Astrocyte of the spinal cord (primary cell): ENCODE measurements at regions not wholly inside any gene's neighbourhood (a gene's known extent, or its start where the extent isn't known, plus 50 kb on each side); places are given as distances from the start of the nearest gene placed in this dataset.

ENCODE experiments used
- DNase-seq: peaks from one replicate; pipeline ENCODE4 v3.0.0; 2011; ENCODE audit warnings: low read depth, low spot score
- H3K4me3 ChIP-seq: 2 replicates; pipeline ENCODE4 v1.5.1; 2011; ENCODE audit warnings: low read depth, mild to moderate bottlenecking, low read length, moderate library complexity
- CTCF ChIP-seq: IDR thresholded peaks from 2 replicates; pipeline ENCODE4 v1.5.1; 2012; ENCODE audit warnings: low read depth, mild to moderate bottlenecking, low read length, inconsistent platforms
- in situ Hi-C: cut with HindIII; loops from 2 replicates; pipeline ENCODE4 v1.10.0; 2017; ENCODE audit warnings: low sequenced_read_pairs

DNA sequence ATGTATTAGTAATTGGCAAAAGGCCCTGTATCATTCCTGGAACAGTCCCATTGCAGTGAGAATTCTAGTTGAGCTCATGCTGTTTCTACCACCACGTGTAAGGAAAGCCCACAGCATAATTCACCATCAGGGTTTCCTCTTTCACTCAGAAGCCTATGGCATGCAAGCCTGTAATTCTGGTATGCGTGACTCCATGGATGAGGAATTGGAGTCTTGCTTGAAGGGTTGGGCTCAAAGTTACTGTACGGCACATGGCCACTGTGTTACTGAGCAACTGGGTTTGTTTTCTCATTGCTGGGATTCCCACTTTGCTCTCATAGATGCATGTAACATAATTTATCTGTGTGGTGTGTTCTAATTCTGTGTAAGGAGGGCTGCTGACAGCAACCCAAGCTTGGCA, 132.3 kb upstream of the NR3C2 start:
- H3K4me3 ChIP-seq, result no peak overlapping the region
- no peak for TF ChIP-seq CTCF
- DNase-seq, result peak; percentile 70
- in situ Hi-C loops, result no loop called here

DNA sequence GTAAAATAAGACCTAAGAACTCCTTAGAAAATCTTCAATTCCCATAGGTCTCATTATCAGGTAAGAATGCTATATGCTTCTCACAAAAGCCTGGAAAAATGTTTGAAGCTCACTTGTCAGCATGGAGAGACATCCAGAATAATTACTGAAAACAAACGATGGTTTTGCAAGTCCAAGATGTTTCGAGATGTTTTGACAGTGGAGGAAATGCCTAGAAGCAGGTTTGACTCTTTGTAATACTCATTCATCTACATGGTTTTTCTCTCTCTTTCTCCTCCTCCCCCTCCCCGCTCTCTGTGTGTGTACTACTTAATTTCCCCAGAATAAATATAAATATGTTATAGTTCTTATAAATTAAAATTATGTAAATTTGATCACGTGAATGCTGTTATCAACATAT, 131.9 kb upstream of the NR3C2 start:
- H3K4me3 ChIP-seq, result no peak overlapping the region
- no peak for TF ChIP-seq CTCF
- DNase-seq, result no peak
- in situ Hi-C loops, result no loop called here

GRCh38 chr4:148573296-148573695, 131.1 kb upstream of the NR3C2 start:
- no peak overlapping the region for H3K4me3 ChIP-seq
- no peak for TF ChIP-seq CTCF
- no peak for DNase-seq
- in situ Hi-C loops, result no loop called here

DNA sequence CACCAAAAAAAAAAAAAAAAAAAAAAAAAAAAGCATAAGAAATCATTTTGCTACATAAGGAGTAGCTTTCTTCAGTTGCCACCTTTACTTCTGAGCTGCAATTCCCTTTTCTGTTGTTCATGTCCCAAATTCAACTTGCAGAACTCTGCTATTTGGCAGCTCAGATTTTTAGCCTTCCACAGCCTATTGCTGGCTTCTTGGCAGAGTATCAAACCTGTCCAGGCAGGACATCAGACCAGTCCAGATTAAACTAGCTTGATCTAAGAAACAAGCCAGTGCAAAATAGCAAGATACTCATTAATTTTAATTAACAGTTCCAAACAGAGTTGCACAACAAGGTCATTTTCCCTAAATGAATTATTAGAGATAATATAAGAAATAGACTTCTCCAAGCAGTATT, 123.6 kb upstream of the NR3C2 start:
- no peak for TF ChIP-seq CTCF

DNA sequence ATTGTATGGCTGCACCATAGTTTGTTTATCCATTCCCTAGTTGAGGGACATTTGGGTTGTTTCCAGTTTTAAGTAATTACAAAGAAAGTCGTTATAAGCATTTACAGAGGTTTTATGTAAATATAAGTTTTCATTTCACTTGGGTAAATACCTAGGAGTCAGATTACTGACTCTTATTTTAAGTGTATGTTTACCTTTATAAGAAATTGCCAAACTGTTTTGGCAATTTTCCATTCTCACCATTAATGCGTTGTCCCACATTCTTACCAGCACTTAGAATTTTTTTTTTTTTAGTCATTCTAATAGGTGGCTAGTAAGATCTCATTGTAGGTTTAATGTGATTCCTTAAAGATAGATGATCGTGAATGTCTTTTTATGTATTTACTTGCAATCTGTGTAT, 121.5 kb upstream of the NR3C2 start:
- no peak overlapping the region for H3K4me3 ChIP-seq
- no peak for TF ChIP-seq CTCF
- in situ Hi-C loops, result no loop called here
- no peak for DNase-seq

More for the DNA sequence above, 123.6 kb upstream of the NR3C2 start:
- no peak for DNase-seq
- H3K4me3 ChIP-seq, result no peak overlapping the region
- in situ Hi-C loops, result no loop called here

DNA sequence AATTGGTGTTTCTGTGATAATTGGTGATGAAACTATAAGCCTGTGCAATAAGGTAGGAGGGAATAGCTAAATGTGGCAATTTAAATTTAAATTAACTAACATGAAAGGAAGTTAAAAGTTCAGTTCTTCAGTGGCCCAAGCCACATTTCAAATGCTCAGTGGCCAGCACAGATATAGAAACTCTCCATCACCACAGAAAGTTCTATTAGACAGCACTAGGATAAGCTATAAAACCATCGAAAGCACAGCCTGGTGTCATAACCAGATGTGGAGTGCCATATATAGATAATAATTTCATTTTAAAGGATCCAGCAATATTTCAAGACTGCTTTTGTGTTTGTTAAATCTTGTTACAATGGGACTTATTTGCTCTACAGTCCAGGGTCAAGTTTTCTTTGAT, 119.3 kb upstream of the NR3C2 start:
- H3K4me3 ChIP-seq, result no peak overlapping the region
- no peak for TF ChIP-seq CTCF
- no peak for DNase-seq
- in situ Hi-C loops, result no loop called here

DNA sequence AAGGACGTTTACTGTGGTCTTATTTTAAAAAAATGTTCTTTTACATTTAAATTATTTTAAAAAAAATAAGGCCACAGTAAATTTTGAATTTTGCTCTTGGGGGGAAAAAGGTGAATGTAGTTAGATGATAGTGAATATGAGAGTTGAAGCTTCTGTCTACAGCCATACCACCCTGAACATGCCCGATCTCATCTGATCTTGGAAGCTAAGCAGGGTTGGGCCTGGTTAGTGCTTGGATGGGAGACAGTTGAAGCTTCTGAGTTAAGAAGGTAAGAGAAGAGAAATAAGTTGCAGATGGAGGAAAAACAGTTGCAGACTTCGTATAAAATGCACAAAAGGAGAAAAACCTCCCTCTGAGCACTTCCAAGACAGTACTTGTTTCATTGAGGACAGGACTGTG, 115.6 kb upstream of the NR3C2 start:
- in situ Hi-C loops, result no loop called here
- DNase-seq, result no peak
- no peak overlapping the region for H3K4me3 ChIP-seq

More for the DNA sequence above, 115.6 kb upstream of the NR3C2 start:
- TF ChIP-seq CTCF, result no peak
